ENCODE measurements at regions not wholly inside any gene's neighbourhood (a gene's known extent, or its start where the extent isn't known, plus 50 kb on each side); places are given as distances from the start of the nearest gene placed in this dataset.
A peak's percentile ranks its signal among the peaks of the same experiment; 100 is the strongest.
"Not testable (repeated sequence)": the region's sequence is repeated elsewhere in the genome, so short reads cannot be mapped to it uniquely, and the experiment has no call there.

- DNase-seq: no peak
- H3K79me1 ChIP-seq (ENCODE audit: low read length): no peaks in the 10 kb centered on the region
- no peak overlapping the region for H2BK15ac ChIP-seq (replicated peaks; ENCODE audit: low read depth)
- H3K9ac ChIP-seq (ENCODE audit: low read length): no peak overlapping the region
- no peak overlapping the region for H3K4ac ChIP-seq (ENCODE audit: low read depth, low read length)
- no peak overlapping the region for H2AK5ac ChIP-seq (ENCODE audit: low read length)
- H3K23ac ChIP-seq (ENCODE audit: low read length): no peak overlapping the region
- H3K4me1 ChIP-seq (ENCODE audit: control insufficient read depth, low read depth, low read length): no peaks in the 10 kb centered on the region
- no peak overlapping the region for H4K5ac ChIP-seq (ENCODE audit: low read length)
- H2BK120ac ChIP-seq (ENCODE audit: low read depth, low read length): no peak overlapping the region
- no peak overlapping the region for H3K4me3 ChIP-seq (ENCODE audit: low read length)
- no peak overlapping the region for H3K56ac ChIP-seq (ENCODE audit: low read length)
- H3K27me3 ChIP-seq (ENCODE audit: insufficient read depth, low read length, poor library complexity): no peaks in the 10 kb centered on the region
- no peak overlapping the region for H3K18ac ChIP-seq (ENCODE audit: low read length)
- no peak overlapping the region for H3K4me2 ChIP-seq (ENCODE audit: low read length)
- H3K79me2 ChIP-seq (ENCODE audit: control insufficient read depth, insufficient read depth, low read length): no peaks in the 10 kb centered on the region
- no peak overlapping the region for H4K8ac ChIP-seq (ENCODE audit: low read depth, low read length)
- no peak overlapping the region for H2BK5ac ChIP-seq (ENCODE audit: low read length)
- no peak overlapping the region for H3K27ac ChIP-seq (ENCODE audit: low read depth, low read length)
- no peaks in the 10 kb centered on the region for H3K36me3 ChIP-seq (ENCODE audit: control insufficient read depth, insufficient read depth, low read length)
- no CpG with 5 or more reads among the region's 2 CpGs for WGBS (ENCODE audit: extremely low coverage, insufficient coverage, low lambda C conversion rate)
Measured at GRCh38 chr17:14582996-14583395, 282.1 kb downstream of the HS3ST3B1 start.

- no peak overlapping the region for H3K4me2 ChIP-seq (ENCODE audit: low read length)
- H3K27me3 ChIP-seq (ENCODE audit: insufficient read depth, low read length, poor library complexity): no peaks in the 10 kb centered on the region
- no peak overlapping the region for H3K23ac ChIP-seq (ENCODE audit: low read length)
- no peak overlapping the region for H3K56ac ChIP-seq (ENCODE audit: low read length)
- no peak overlapping the region for H4K8ac ChIP-seq (ENCODE audit: low read depth, low read length)
- no CpG with 5 or more reads among the region's 10 CpGs for WGBS (ENCODE audit: extremely low coverage, insufficient coverage, low lambda C conversion rate)
- no peak overlapping the region for H3K4me3 ChIP-seq (ENCODE audit: low read length)
- H3K36me3 ChIP-seq (ENCODE audit: control insufficient read depth, insufficient read depth, low read length): no peaks in the 10 kb centered on the region
- H3K79me2 ChIP-seq (ENCODE audit: control insufficient read depth, insufficient read depth, low read length): no peaks in the 10 kb centered on the region
- H3K27ac ChIP-seq (ENCODE audit: low read depth, low read length): no peak overlapping the region
- no peak overlapping the region for H2BK120ac ChIP-seq (ENCODE audit: low read depth, low read length)
- no peak overlapping the region for H3K9ac ChIP-seq (ENCODE audit: low read length)
- DNase-seq: peak; percentile 36
- H2AK5ac ChIP-seq (ENCODE audit: low read length): no peak overlapping the region
- H3K4ac ChIP-seq (ENCODE audit: low read depth, low read length): no peak overlapping the region
- H3K79me1 ChIP-seq (ENCODE audit: low read length): no peaks in the 10 kb centered on the region
- H4K5ac ChIP-seq (ENCODE audit: low read length): no peak overlapping the region
- no peak overlapping the region for H3K18ac ChIP-seq (ENCODE audit: low read length)
- no peak overlapping the region for H2BK15ac ChIP-seq (replicated peaks; ENCODE audit: low read depth)
- no peak overlapping the region for H2BK5ac ChIP-seq (ENCODE audit: low read length)
- H3K4me1 ChIP-seq (ENCODE audit: control insufficient read depth, low read depth, low read length): no peaks in the 10 kb centered on the region
Measured at GRCh38 chr17:14581186-14581830, 280.4 kb downstream of the HS3ST3B1 start.

GRCh38 chr17:14580499-14580898, 279.6 kb downstream of the HS3ST3B1 start:
- no CpG with 5 or more reads among the region's 5 CpGs for WGBS (ENCODE audit: extremely low coverage, insufficient coverage, low lambda C conversion rate)
- DNase-seq: no peak

GRCh38 chr17:14579716-14580115, 278.8 kb downstream of the HS3ST3B1 start:
- H3K79me2 ChIP-seq (ENCODE audit: control insufficient read depth, insufficient read depth, low read length): no peaks in the 10 kb centered on the region
- no peak overlapping the region for H4K5ac ChIP-seq (ENCODE audit: low read length)
- H3K36me3 ChIP-seq (ENCODE audit: control insufficient read depth, insufficient read depth, low read length): no peaks in the 10 kb centered on the region
- no peaks in the 10 kb centered on the region for H3K27me3 ChIP-seq (ENCODE audit: insufficient read depth, low read length, poor library complexity)
- no peak overlapping the region for H3K23ac ChIP-seq (ENCODE audit: low read length)
- no peak overlapping the region for H3K18ac ChIP-seq (ENCODE audit: low read length)
- WGBS (ENCODE audit: extremely low coverage, insufficient coverage, low lambda C conversion rate): no CpG with 5 or more reads among the region's 3 CpGs
- no peak for DNase-seq
- no peak overlapping the region for H4K8ac ChIP-seq (ENCODE audit: low read depth, low read length)
- no peaks in the 10 kb centered on the region for H3K4me1 ChIP-seq (ENCODE audit: control insufficient read depth, low read depth, low read length)
- no peak overlapping the region for H3K4me2 ChIP-seq (ENCODE audit: low read length)
- no peak overlapping the region for H2BK5ac ChIP-seq (ENCODE audit: low read length)
- H2BK15ac ChIP-seq (replicated peaks; ENCODE audit: low read depth): no peak overlapping the region
- H3K4ac ChIP-seq (ENCODE audit: low read depth, low read length): no peak overlapping the region
- H3K56ac ChIP-seq (ENCODE audit: low read length): no peak overlapping the region
- H3K79me1 ChIP-seq (ENCODE audit: low read length): no peaks in the 10 kb centered on the region
- H3K9ac ChIP-seq (ENCODE audit: low read length): no peak overlapping the region
- H2AK5ac ChIP-seq (ENCODE audit: low read length): no peak overlapping the region
- no peak overlapping the region for H3K4me3 ChIP-seq (ENCODE audit: low read length)
- no peak overlapping the region for H2BK120ac ChIP-seq (ENCODE audit: low read depth, low read length)
- no peak overlapping the region for H3K27ac ChIP-seq (ENCODE audit: low read depth, low read length)

More at GRCh38 chr17:14580499-14580898, 279.6 kb downstream of the HS3ST3B1 start:
- Histone ChIP-seq H2BK15ac (replicated peaks; ENCODE audit: low read depth) (no peak overlapping the region), H4K5ac (ENCODE audit: low read length) (no peak overlapping the region), H3K4me2 (ENCODE audit: low read length) (no peak overlapping the region), H3K36me3 (ENCODE audit: control insufficient read depth, insufficient read depth, low read length) (no peaks in the 10 kb centered on the region), H4K8ac (ENCODE audit: low read depth, low read length) (no peak overlapping the region), H3K4ac (ENCODE audit: low read depth, low read length) (no peak overlapping the region), H3K27ac (ENCODE audit: low read depth, low read length) (no peak overlapping the region), H3K27me3 (ENCODE audit: insufficient read depth, low read length, poor library complexity) (no peaks in the 10 kb centered on the region), H3K4me3 (ENCODE audit: low read length) (no peak overlapping the region), H3K18ac (ENCODE audit: low read length) (no peak overlapping the region), H3K79me2 (ENCODE audit: control insufficient read depth, insufficient read depth, low read length) (no peaks in the 10 kb centered on the region), H3K9ac (ENCODE audit: low read length) (no peak overlapping the region), H3K79me1 (ENCODE audit: low read length) (no peaks in the 10 kb centered on the region), H3K56ac (ENCODE audit: low read length) (no peak overlapping the region), H3K4me1 (ENCODE audit: control insufficient read depth, low read depth, low read length) (no peaks in the 10 kb centered on the region), H2BK5ac (ENCODE audit: low read length) (no peak overlapping the region), H2BK120ac (ENCODE audit: low read depth, low read length) (no peak overlapping the region), H3K23ac (ENCODE audit: low read length) (no peak overlapping the region), H2AK5ac (ENCODE audit: low read length) (no peak overlapping the region)

GRCh38 chr17:14575471-14575953, 274.6 kb downstream of the HS3ST3B1 start:
- Histone ChIP-seq H3K79me2 (ENCODE audit: control insufficient read depth, insufficient read depth, low read length) (no peaks in the 10 kb centered on the region), H3K18ac (ENCODE audit: low read length) (no peak overlapping the region), H3K4me3 (ENCODE audit: low read length) (no peak overlapping the region), H3K23ac (ENCODE audit: low read length) (no peak overlapping the region), H3K79me1 (ENCODE audit: low read length) (no peaks in the 10 kb centered on the region), H4K8ac (ENCODE audit: low read depth, low read length) (no peak overlapping the region), H3K4me1 (ENCODE audit: control insufficient read depth, low read depth, low read length) (no peaks in the 10 kb centered on the region), H3K4me2 (ENCODE audit: low read length) (no peak overlapping the region), H3K27ac (ENCODE audit: low read depth, low read length) (no peak overlapping the region), H2AK5ac (ENCODE audit: low read length) (no peak overlapping the region), H3K9ac (ENCODE audit: low read length) (no peak overlapping the region), H3K27me3 (ENCODE audit: insufficient read depth, low read length, poor library complexity) (no peaks in the 10 kb centered on the region), H3K36me3 (ENCODE audit: control insufficient read depth, insufficient read depth, low read length) (no peaks in the 10 kb centered on the region), H3K4ac (ENCODE audit: low read depth, low read length) (no peak overlapping the region), H2BK15ac (replicated peaks; ENCODE audit: low read depth) (no peak overlapping the region), H4K5ac (ENCODE audit: low read length) (no peak overlapping the region), H2BK120ac (ENCODE audit: low read depth, low read length) (no peak overlapping the region), H3K56ac (ENCODE audit: low read length) (no peak overlapping the region), H2BK5ac (ENCODE audit: low read length) (no peak overlapping the region)
- DNase-seq: peak; percentile 15
- no CpG with 5 or more reads among the region's 8 CpGs for WGBS (ENCODE audit: extremely low coverage, insufficient coverage, low lambda C conversion rate)

GRCh38 chr17:14560325-14560724, 259.4 kb downstream of the HS3ST3B1 start:
- H4K8ac ChIP-seq (ENCODE audit: low read depth, low read length); H2BK15ac ChIP-seq (replicated peaks; ENCODE audit: low read depth); H3K27me3 ChIP-seq (ENCODE audit: insufficient read depth, low read length, poor library complexity); H3K4ac ChIP-seq (ENCODE audit: low read depth, low read length); H3K9ac ChIP-seq (ENCODE audit: low read length); H3K36me3 ChIP-seq (ENCODE audit: control insufficient read depth, insufficient read depth, low read length); H3K79me2 ChIP-seq (ENCODE audit: control insufficient read depth, insufficient read depth, low read length); H2AK5ac ChIP-seq (ENCODE audit: low read length); H3K4me1 ChIP-seq (ENCODE audit: control insufficient read depth, low read depth, low read length); H3K23ac ChIP-seq (ENCODE audit: low read length); H3K27ac ChIP-seq (ENCODE audit: low read depth, low read length); DNase-seq; H2BK120ac ChIP-seq (ENCODE audit: low read depth, low read length); H3K4me2 ChIP-seq (ENCODE audit: low read length); H2BK5ac ChIP-seq (ENCODE audit: low read length); H3K18ac ChIP-seq (ENCODE audit: low read length); H3K79me1 ChIP-seq (ENCODE audit: low read length); H4K5ac ChIP-seq (ENCODE audit: low read length); H3K56ac ChIP-seq (ENCODE audit: low read length); H3K4me3 ChIP-seq (ENCODE audit: low read length): not testable (repeated sequence)
- no CpG with 5 or more reads among the region's 8 CpGs for WGBS (ENCODE audit: extremely low coverage, insufficient coverage, low lambda C conversion rate)

Data from mesendoderm (in vitro differentiated cells).